HG03520 (cell line): ENCODE measurements at regions not wholly inside any gene's neighbourhood (a gene's known extent, or its start where the extent isn't known, plus 50 kb on each side); places are given as distances from the start of the nearest gene placed in this dataset.

Source experiments
- ATAC-seq: cut with Tn5 transposase; IDR thresholded peaks from one replicate; pipeline ENCODE4 v1.9.1; 2021; ENCODE audit warnings: mild to moderate bottlenecking, moderate library complexity; ENCODE audit not compliant: unreplicated experiment

- ATAC-seq, result no peak
Observed at GRCh38 chr1:199857108-199857507, 170.4 kb upstream of the NR5A2 start.

- no peak for ATAC-seq
Observed at GRCh38 chr1:199857516-199857915, 170.0 kb upstream of the NR5A2 start.

- no peak for ATAC-seq
Observed at GRCh38 chr1:199858171-199858570, 169.3 kb upstream of the NR5A2 start.

GRCh38 chr1:199858856-199859255, 168.7 kb upstream of the NR5A2 start:
- ATAC-seq, result no peak

GRCh38 chr1:199859491-199859933, 168.0 kb upstream of the NR5A2 start:
- ATAC-seq, result no peak

- no peak for ATAC-seq
Observed at GRCh38 chr1:199861020-199861795, 166.3 kb upstream of the NR5A2 start.

- no peak for ATAC-seq
Observed at GRCh38 chr1:199862047-199862446, 165.5 kb upstream of the NR5A2 start.

- no peak for ATAC-seq
Observed at GRCh38 chr1:199866210-199866617, 161.3 kb upstream of the NR5A2 start.

GRCh38 chr1:199867601-199868000, 159.9 kb upstream of the NR5A2 start:
- no peak for ATAC-seq

- no peak for ATAC-seq
Observed at GRCh38 chr1:199868777-199869176, 158.7 kb upstream of the NR5A2 start.

GRCh38 chr1:199875337-199875736, 152.2 kb upstream of the NR5A2 start:
- ATAC-seq, result no peak

- ATAC-seq, result no peak
Observed at GRCh38 chr1:199875856-199876255, 151.7 kb upstream of the NR5A2 start.

GRCh38 chr1:199877526-199878384, 149.8 kb upstream of the NR5A2 start:
- ATAC-seq, result no peak

- no peak for ATAC-seq
Observed at GRCh38 chr1:199878823-199879222, 148.7 kb upstream of the NR5A2 start.

- ATAC-seq, result no peak
Observed at GRCh38 chr1:199898654-199899053, 128.9 kb upstream of the NR5A2 start.

GRCh38 chr1:199901341-199901740, 126.2 kb upstream of the NR5A2 start:
- no peak for ATAC-seq

GRCh38 chr1:199907361-199907760, 120.1 kb upstream of the NR5A2 start:
- ATAC-seq, result no peak

GRCh38 chr1:199909137-199909536, 118.4 kb upstream of the NR5A2 start:
- ATAC-seq, result no peak

GRCh38 chr1:199913318-199913717, 114.2 kb upstream of the NR5A2 start:
- no peak for ATAC-seq

- no peak for ATAC-seq
Observed at GRCh38 chr1:199914546-199914945, 113.0 kb upstream of the NR5A2 start.

GRCh38 chr1:199918196-199918769, 109.2 kb upstream of the NR5A2 start:
- ATAC-seq, result no peak

GRCh38 chr1:199920635-199921034, 106.9 kb upstream of the NR5A2 start:
- no peak for ATAC-seq
